IMR-90 (cell line): ENCODE measurements at regions not wholly inside any gene's neighbourhood (a gene's known extent, or its start where the extent isn't known, plus 50 kb on each side); places are given as distances from the start of the nearest gene placed in this dataset.
A peak's percentile ranks its signal among the peaks of the same experiment; 100 is the strongest.

ENCODE experiments used
- ATAC-seq: fragments of 200-7000 bp; cut with Tn5 transposase; 2 replicates; pipeline ENCODE4 v1.9.1; 2020; ENCODE audit warnings: low read depth, mild to moderate bottlenecking, moderate library complexity
- BruUV-seq: library from RNA; stranded (reverse); fragments of 400-500 nt; replicated peaks from 2 replicates; lab custom pipeline; 2021; lab: Mats Ljungman, UMichigan
- CTCF ChIA-PET: fragments of 300-600 bp; formaldehyde crosslinking; extraction: SDS; loops from one replicate; lab custom pipeline; 2021; ENCODE audit warnings: antibody characterized with exemption; lab: Yijun Ruan, JAX
- POLR2A ChIA-PET: fragments of 300-600 bp; sonication (Branson Sonifier 250); formaldehyde crosslinking; loops from one replicate; lab custom pipeline; 2022; ENCODE audit warnings: antibody characterized with exemption; ENCODE audit not compliant: unreplicated experiment; lab: Charles Lee
- DNase-seq: peaks from one replicate; pipeline ENCODE4 v3.0.0; 2013
- H2AFZ ChIP-seq: replicated peaks from 2 replicates; pipeline ENCODE3; 2013; ENCODE audit warnings: low read length, mild to moderate bottlenecking; ENCODE audit not compliant: poor library complexity
- H2AK5ac ChIP-seq: 2 replicates; pipeline ENCODE4 v1.6.1; 2013; ENCODE audit warnings: low read depth, low read length, inconsistent platforms
- H2AK9ac ChIP-seq: replicated peaks from 2 replicates; pipeline ENCODE3; 2013; ENCODE audit warnings: mild to moderate bottlenecking, low read depth, low read length, moderate library complexity; ENCODE audit not compliant: poor library complexity
- H2BK120ac ChIP-seq: 2 replicates; pipeline ENCODE4 v1.6.1; 2013; ENCODE audit warnings: low read depth, low read length, inconsistent platforms
- H2BK15ac ChIP-seq: 3 replicates; pipeline ENCODE4 v1.6.1; 2013; ENCODE audit warnings: low read depth, low read length, inconsistent platforms
- H2BK20ac ChIP-seq: 2 replicates; pipeline ENCODE4 v1.6.1; 2013; ENCODE audit warnings: low read depth, mild to moderate bottlenecking, inconsistent platforms, low read length, moderate library complexity
- H2BK5ac ChIP-seq: 2 replicates; pipeline ENCODE4 v1.6.1; 2013; ENCODE audit warnings: mild to moderate bottlenecking, low read depth, low read length, inconsistent platforms; ENCODE audit not compliant: poor library complexity, severe bottlenecking
- H3K14ac ChIP-seq: replicated peaks from 2 replicates; pipeline ENCODE4 v1.6.1; 2013; ENCODE audit warnings: low read depth, low read length, inconsistent platforms
- H3K18ac ChIP-seq: 2 replicates; pipeline ENCODE4 v1.6.1; 2013; ENCODE audit warnings: low read depth, low read length, control low read depth
- H3K23ac ChIP-seq: 2 replicates; pipeline ENCODE4 v1.6.1; 2013; ENCODE audit warnings: low read depth, low read length, inconsistent platforms
- H3K27ac ChIP-seq: 2 replicates; pipeline ENCODE4 v1.5.1; 2013; ENCODE audit warnings: mild to moderate bottlenecking, control low read depth, low read length; ENCODE audit not compliant: insufficient read depth
- H3K27me3 ChIP-seq: 2 replicates; pipeline ENCODE4 v1.6.1; 2013; ENCODE audit warnings: low read length; ENCODE audit not compliant: control insufficient read depth, insufficient read depth
- H3K36me3 ChIP-seq: 2 replicates; pipeline ENCODE4 v1.6.1; 2013; ENCODE audit warnings: low read length, mixed read lengths; ENCODE audit not compliant: control insufficient read depth, insufficient read depth
- H3K4ac ChIP-seq: 2 replicates; pipeline ENCODE4 v1.6.1; 2013; ENCODE audit warnings: low read depth, low read length, inconsistent platforms
- H3K4me1 ChIP-seq: 2 replicates; pipeline ENCODE4 v1.6.1; 2013; ENCODE audit warnings: low read length, mixed read lengths; ENCODE audit not compliant: control insufficient read depth, insufficient read depth
- H3K4me2 ChIP-seq: 2 replicates; pipeline ENCODE4 v1.6.1; 2013; ENCODE audit warnings: low read depth, mild to moderate bottlenecking, control low read depth, low read length, moderate library complexity
- H3K4me3 ChIP-seq: 2 replicates; pipeline ENCODE4 v1.5.1; 2013; ENCODE audit warnings: low read depth, mild to moderate bottlenecking, control low read depth, low read length, moderate library complexity; ENCODE audit not compliant: insufficient read depth
- H3K56ac ChIP-seq: 2 replicates; pipeline ENCODE4 v1.6.1; 2013; ENCODE audit warnings: low read length, inconsistent platforms; ENCODE audit not compliant: insufficient read depth; ENCODE audit errors: extremely low read depth
- H3K79me1 ChIP-seq, 2 experiments: 2 replicates each; pipeline ENCODE4 v1.6.1; 2013; ENCODE audit warnings: low read length in 2 of 2, inconsistent platforms in 1 of 2, low read depth in 1 of 2
- H3K9ac ChIP-seq: 2 replicates; pipeline ENCODE4 v1.6.1; 2013; ENCODE audit warnings: low read depth, low read length, control low read depth
- H3K9me1 ChIP-seq: 2 replicates; pipeline ENCODE4 v1.6.1; 2013; ENCODE audit warnings: low read length, inconsistent platforms; ENCODE audit not compliant: insufficient read depth
- H3K9me3 ChIP-seq: 2 replicates; pipeline ENCODE4 v1.6.1; 2013; ENCODE audit warnings: low read length; ENCODE audit not compliant: control insufficient read depth, insufficient read depth
- H4K20me1 ChIP-seq: 2 replicates; pipeline ENCODE4 v1.6.1; 2013; ENCODE audit warnings: low read length, inconsistent platforms; ENCODE audit not compliant: insufficient read depth
- H4K5ac ChIP-seq: 2 replicates; pipeline ENCODE4 v1.6.1; 2013; ENCODE audit warnings: mild to moderate bottlenecking, low read depth, low read length, control low read depth
- H4K8ac ChIP-seq, 2 experiments: 2 replicates each; pipeline ENCODE4 v1.6.1; 2013; ENCODE audit warnings: low read depth in 2 of 2, low read length in 2 of 2, control low read depth in 1 of 2, inconsistent platforms in 1 of 2
- H4K91ac ChIP-seq: 2 replicates; pipeline ENCODE4 v1.6.1; 2013; ENCODE audit warnings: low read depth, low read length, inconsistent platforms; ENCODE audit not compliant: insufficient read depth
- BHLHE40 ChIP-seq: fragments of 150-350 bp; IDR thresholded peaks from 2 replicates; pipeline ENCODE4 v1.6.1; 2016; ENCODE audit warnings: mild to moderate bottlenecking, low read depth, low read length
- CEBPB ChIP-seq: IDR thresholded peaks from 2 replicates; pipeline ENCODE4 v1.6.1; 2012; ENCODE audit warnings: low read depth, low read length, improper control_type of control experiment
- CHD1 ChIP-seq: IDR thresholded peaks from 2 replicates; pipeline ENCODE4 v1.6.1; 2012; ENCODE audit warnings: low read depth, low read length, improper control_type of control experiment
- ELK1 ChIP-seq: fragments of 150-350 bp; IDR thresholded peaks from 2 replicates; pipeline ENCODE4 v1.6.1; 2016; ENCODE audit warnings: low read depth, mild to moderate bottlenecking, low read length, moderate library complexity, borderline replicate concordance
- FOS ChIP-seq: fragments of 150-350 bp; IDR thresholded peaks from 2 replicates; pipeline ENCODE4 v1.6.1; 2016; ENCODE audit warnings: low read depth, low read length
- MAFK ChIP-seq: IDR thresholded peaks from 2 replicates; pipeline ENCODE4 v1.6.1; 2012; ENCODE audit warnings: low read depth, low read length, improper control_type of control experiment
- MAZ ChIP-seq: IDR thresholded peaks from 2 replicates; pipeline ENCODE4 v1.6.1; 2012; ENCODE audit warnings: low read depth, mild to moderate bottlenecking, low read length, improper control_type of control experiment, moderate library complexity, borderline replicate concordance
- MXI1 ChIP-seq: IDR thresholded peaks from 2 replicates; pipeline ENCODE4 v1.6.1; 2012; ENCODE audit warnings: low read depth, mild to moderate bottlenecking, low read length, moderate library complexity, borderline replicate concordance
- NFE2L2 ChIP-seq: fragments of 150-350 bp; IDR thresholded peaks from 2 replicates; pipeline ENCODE4 v1.6.1; 2016; ENCODE audit warnings: low read depth, mild to moderate bottlenecking, low read length
- POLR2A ChIP-seq: IDR thresholded peaks from 2 replicates; pipeline ENCODE4 v1.6.1; 2012; ENCODE audit warnings: mild to moderate bottlenecking, low read depth, low read length
- RAD21 ChIP-seq: IDR thresholded peaks from 2 replicates; pipeline ENCODE4 v1.6.1; 2012; ENCODE audit warnings: low read length, improper control_type of control experiment
- RCOR1 ChIP-seq: IDR thresholded peaks from 2 replicates; pipeline ENCODE4 v1.6.1; 2012; ENCODE audit warnings: mild to moderate bottlenecking, low read length, improper control_type of control experiment; ENCODE audit not compliant: insufficient replicate concordance
- RFX5 ChIP-seq: IDR thresholded peaks from 2 replicates; pipeline ENCODE4 v1.8.0; 2012; ENCODE audit warnings: low read depth, mild to moderate bottlenecking, low read length, moderate library complexity
- SMC3 ChIP-seq: fragments of 150-350 bp; IDR thresholded peaks from 2 replicates; pipeline ENCODE4 v1.6.1; 2016; ENCODE audit warnings: low read depth, mild to moderate bottlenecking, antibody characterized with exemption, low read length, moderate library complexity
- WGBS, 2 experiments: methylation state at CpG; one replicate each; pipeline versions ENCODE4 v1.1.5 to v1.1.7; 2013; ENCODE audit warnings: missing lambda C conversion rate in 2 of 2; ENCODE audit not compliant: insufficient read length in 1 of 2; ENCODE audit errors: extremely low coverage in 2 of 2; 5-methylcytosine and 5-hydroxymethylcytosine counted together
- dilution Hi-C: fragments of 300-500 bp; cut with HindIII; formaldehyde crosslinking; loops from one replicate; pipeline ENCODE4 v1.14.3; 2018; ENCODE audit warnings: low sequenced_read_pairs; ENCODE audit not compliant: unreplicated experiment
- in situ Hi-C: fragments of 300-500 bp; cut with MboI; formaldehyde crosslinking; loops from 3 replicates; pipeline ENCODE4 v1.14.3; 2019; ENCODE audit warnings: low sequenced_read_pairs, inconsistent platforms, mixed read lengths
- intact Hi-C: fragments of 100-400 bp; cut with micrococcal nuclease; formaldehyde crosslinking; loops from 2 replicates; pipeline ENCODE4 v1.10.0; 2022
- TF ChIP-seq, protein P1 (sequence below): conservative IDR thresholded peaks from 2 replicates; pipeline ENCODE4 v1.5.1; 2012; ENCODE audit warnings: mild to moderate bottlenecking, low read depth, low read length, improper control_type of control experiment
- TF ChIP-seq, protein P2 (sequence below): fragments of 150-350 bp; IDR thresholded peaks from 2 replicates; pipeline ENCODE4 v1.6.1; 2017; ENCODE audit warnings: mild to moderate bottlenecking, antibody characterized with exemption, low read length, low read depth

DNA sequence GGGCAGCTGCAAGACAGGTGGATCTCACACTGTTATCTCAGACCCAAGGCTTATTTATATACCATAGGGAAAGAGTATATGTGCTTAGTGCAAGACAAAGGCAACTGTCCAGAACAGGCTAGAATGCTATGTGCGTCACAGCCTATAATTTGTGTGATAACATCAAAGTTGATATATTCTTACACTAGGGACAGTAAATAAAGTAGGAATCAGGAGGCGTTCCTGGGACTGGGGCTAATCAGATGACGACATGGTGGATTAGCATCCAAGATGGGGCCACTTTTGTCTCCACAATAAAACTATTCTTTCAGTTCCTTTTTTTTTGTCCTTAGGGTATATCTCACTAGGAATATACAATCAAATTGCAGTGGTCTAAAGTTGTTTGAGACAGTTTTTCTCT, 54.9 kb upstream of the IER3 start:
- Histone ChIP-seq H4K20me1 (no peaks in the 10 kb centered on the region), H3K27me3 (no peaks in the 10 kb centered on the region), H2BK15ac (no peak overlapping the region; the same call in 2 of the 3 replicates), H3K79me1 (no peaks in the 10 kb centered on the region), H2BK20ac (no peak overlapping the region; the same call in 1 of the 2 replicates), H4K91ac (no peak overlapping the region), H2AK9ac (no peak overlapping the region), H3K9me1 (peaks cover 7% of the 10 kb centered on the region), H3K4me3 (no peak overlapping the region), H4K5ac (no peak overlapping the region; the same call in 1 of the 2 replicates), H3K9me3 (no peaks in the 10 kb centered on the region), H3K4ac (no peak overlapping the region), H2BK5ac (no peak overlapping the region), H2AK5ac (no peak overlapping the region), H2BK120ac (no peak overlapping the region; the same call in 1 of the 2 replicates), H3K4me1 (peaks cover 8% of the 10 kb centered on the region), H3K56ac (no peak overlapping the region), H3K14ac (0 out of 2 replicates have a peak overlapping the region, but pooled peaks have one; percentile 28), H3K18ac (no peak overlapping the region), H3K23ac (no peak overlapping the region), H3K9ac (no peak overlapping the region), H4K8ac (peak overlapping the region in 1 of 2 experiments; percentile 0; a peak in 1 of 4 replicates), H3K27ac (no peak overlapping the region), H3K4me2 (no peak overlapping the region), H2AFZ (no peak overlapping the region), H3K36me3 (no peaks in the 10 kb centered on the region)
- ATAC-seq (no peak), DNase-seq (peak; percentile 56)
- CTCF ChIA-PET: no interaction called here
- no TSS peak for BruUV-seq
- in situ Hi-C loops: no loop called here
- intact Hi-C loops: no loop called here
- POLR2A ChIA-PET: no interaction called here
- no CpG with 5 or more reads among the region's 3 CpGs for WGBS, 2 experiments
- dilution Hi-C loops: no loop called here
- no peak for TF ChIP-seq NFE2L2
- TF ChIP-seq CEBPB: no peak
- TF ChIP-seq MXI1: no peak
- no peak for TF ChIP-seq BHLHE40
- TF ChIP-seq RFX5: no peak
- no peak for TF ChIP-seq RAD21
- no peak for TF ChIP-seq SMC3
- no peak for TF ChIP-seq RCOR1
- no peak for TF ChIP-seq FOS
- no peak for TF ChIP-seq MAZ
- TF ChIP-seq POLR2A: no peak
- no peak for TF ChIP-seq MAFK
- TF ChIP-seq CHD1: no peak
- TF ChIP-seq ELK1: no peak
- TF ChIP-seq, protein P1, sequence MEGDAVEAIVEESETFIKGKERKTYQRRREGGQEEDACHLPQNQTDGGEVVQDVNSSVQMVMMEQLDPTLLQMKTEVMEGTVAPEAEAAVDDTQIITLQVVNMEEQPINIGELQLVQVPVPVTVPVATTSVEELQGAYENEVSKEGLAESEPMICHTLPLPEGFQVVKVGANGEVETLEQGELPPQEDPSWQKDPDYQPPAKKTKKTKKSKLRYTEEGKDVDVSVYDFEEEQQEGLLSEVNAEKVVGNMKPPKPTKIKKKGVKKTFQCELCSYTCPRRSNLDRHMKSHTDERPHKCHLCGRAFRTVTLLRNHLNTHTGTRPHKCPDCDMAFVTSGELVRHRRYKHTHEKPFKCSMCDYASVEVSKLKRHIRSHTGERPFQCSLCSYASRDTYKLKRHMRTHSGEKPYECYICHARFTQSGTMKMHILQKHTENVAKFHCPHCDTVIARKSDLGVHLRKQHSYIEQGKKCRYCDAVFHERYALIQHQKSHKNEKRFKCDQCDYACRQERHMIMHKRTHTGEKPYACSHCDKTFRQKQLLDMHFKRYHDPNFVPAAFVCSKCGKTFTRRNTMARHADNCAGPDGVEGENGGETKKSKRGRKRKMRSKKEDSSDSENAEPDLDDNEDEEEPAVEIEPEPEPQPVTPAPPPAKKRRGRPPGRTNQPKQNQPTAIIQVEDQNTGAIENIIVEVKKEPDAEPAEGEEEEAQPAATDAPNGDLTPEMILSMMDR: no peak
- TF ChIP-seq, protein P2, sequence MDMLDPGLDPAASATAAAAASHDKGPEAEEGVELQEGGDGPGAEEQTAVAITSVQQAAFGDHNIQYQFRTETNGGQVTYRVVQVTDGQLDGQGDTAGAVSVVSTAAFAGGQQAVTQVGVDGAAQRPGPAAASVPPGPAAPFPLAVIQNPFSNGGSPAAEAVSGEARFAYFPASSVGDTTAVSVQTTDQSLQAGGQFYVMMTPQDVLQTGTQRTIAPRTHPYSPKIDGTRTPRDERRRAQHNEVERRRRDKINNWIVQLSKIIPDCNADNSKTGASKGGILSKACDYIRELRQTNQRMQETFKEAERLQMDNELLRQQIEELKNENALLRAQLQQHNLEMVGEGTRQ: no peak
